Spleen (tissue), 7 donors: ENCODE measurements at regions not wholly inside any gene's neighbourhood (a gene's known extent, or its start where the extent isn't known, plus 50 kb on each side); places are given as distances from the start of the nearest gene placed in this dataset.

Source experiments
- POLR2A ChIP-seq, 3 donors: fragments of 450-650 bp; IDR thresholded peaks; one replicate each; pipeline ENCODE4 v1.5.1; 2017; ENCODE audit warnings: antibody characterized with exemption in 3 of 3, mild to moderate bottlenecking in 1 of 3
- POLR2AphosphoS5 ChIP-seq, 3 donors: sonication (generic); formaldehyde crosslinking; IDR thresholded peaks; one replicate each; pipeline ENCODE4 v1.5.1; 2017; ENCODE audit warnings: antibody characterized with exemption in 3 of 3
- TF ChIP-seq, protein P1 (sequence below), 11 experiments: fragments of 200-600 bp in 7 of 11; fragments of 450-650 bp in 4 of 11; sonication (generic) in 4 of 11; IDR thresholded peaks in 8 of 11; conservative IDR thresholded peaks in 3 of 11; 1 replicate in 7 of 11; 2 replicates in 4 of 11; pipeline versions ENCODE4 v1.4.0 to v1.8.0; 2016 to 2021; ENCODE audit warnings: antibody characterized with exemption in 11 of 11, inconsistent platforms in 4 of 11, mild to moderate bottlenecking in 1 of 11
- donor health status: DM: no; HTN: no; CAD: no; lungs with moderate emphysema.
- donor health status: DM: no; HTN: no; CAD: no.
- donor health status: DM: no; HTN: no; CAD: no.

DNA sequence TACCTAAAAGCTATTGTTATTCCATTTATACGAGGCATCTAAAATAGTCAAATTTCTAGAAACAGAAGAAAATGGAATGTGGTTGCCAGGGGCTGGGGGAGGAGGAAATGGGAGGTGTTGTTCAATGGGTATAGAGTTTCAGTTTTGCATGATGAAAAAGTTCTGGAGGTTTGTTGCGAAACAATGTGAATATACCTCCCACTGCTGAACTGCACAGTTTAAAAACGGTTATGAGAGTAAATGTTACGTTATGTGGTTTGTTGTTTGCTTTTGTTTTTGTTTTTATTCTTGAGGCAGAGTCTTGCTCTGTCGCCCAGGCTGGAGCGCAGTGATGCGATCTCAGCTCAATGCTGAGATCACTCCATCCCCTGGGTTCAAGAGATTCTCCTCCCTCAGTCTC is 64.9 kb upstream of the NRBF2 start:
- TF ChIP-seq POLR2A (IDR thresholded peaks at IDR 0.05) = no peak
- TF ChIP-seq, protein P1, sequence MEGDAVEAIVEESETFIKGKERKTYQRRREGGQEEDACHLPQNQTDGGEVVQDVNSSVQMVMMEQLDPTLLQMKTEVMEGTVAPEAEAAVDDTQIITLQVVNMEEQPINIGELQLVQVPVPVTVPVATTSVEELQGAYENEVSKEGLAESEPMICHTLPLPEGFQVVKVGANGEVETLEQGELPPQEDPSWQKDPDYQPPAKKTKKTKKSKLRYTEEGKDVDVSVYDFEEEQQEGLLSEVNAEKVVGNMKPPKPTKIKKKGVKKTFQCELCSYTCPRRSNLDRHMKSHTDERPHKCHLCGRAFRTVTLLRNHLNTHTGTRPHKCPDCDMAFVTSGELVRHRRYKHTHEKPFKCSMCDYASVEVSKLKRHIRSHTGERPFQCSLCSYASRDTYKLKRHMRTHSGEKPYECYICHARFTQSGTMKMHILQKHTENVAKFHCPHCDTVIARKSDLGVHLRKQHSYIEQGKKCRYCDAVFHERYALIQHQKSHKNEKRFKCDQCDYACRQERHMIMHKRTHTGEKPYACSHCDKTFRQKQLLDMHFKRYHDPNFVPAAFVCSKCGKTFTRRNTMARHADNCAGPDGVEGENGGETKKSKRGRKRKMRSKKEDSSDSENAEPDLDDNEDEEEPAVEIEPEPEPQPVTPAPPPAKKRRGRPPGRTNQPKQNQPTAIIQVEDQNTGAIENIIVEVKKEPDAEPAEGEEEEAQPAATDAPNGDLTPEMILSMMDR (IDR thresholded peaks at IDR 0.05 in 8 of 11, conservative IDR thresholded peaks at IDR 0.05 in 3 of 11) = no peak
- TF ChIP-seq POLR2AphosphoS5 (IDR thresholded peaks at IDR 0.05) = no peak
